Astrocyte (in vitro differentiated cells and primary cell): ENCODE measurements at regions not wholly inside any gene's neighbourhood (a gene's known extent, or its start where the extent isn't known, plus 50 kb on each side); places are given as distances from the start of the nearest gene placed in this dataset.

Experiments
- EZH2 ChIP-seq: IDR thresholded peaks from 2 replicates; pipeline ENCODE4 v1.6.1; 2012; ENCODE audit warnings: mild to moderate bottlenecking, low read length, inconsistent platforms; ENCODE audit not compliant: insufficient read depth
- TF ChIP-seq, protein P1 (sequence below): IDR thresholded peaks from 2 replicates; pipeline ENCODE4 v1.5.1; 2011; ENCODE audit warnings: low read depth, mild to moderate bottlenecking, inconsistent platforms, low read length, moderate library complexity; ENCODE audit not compliant: insufficient read depth

DNA sequence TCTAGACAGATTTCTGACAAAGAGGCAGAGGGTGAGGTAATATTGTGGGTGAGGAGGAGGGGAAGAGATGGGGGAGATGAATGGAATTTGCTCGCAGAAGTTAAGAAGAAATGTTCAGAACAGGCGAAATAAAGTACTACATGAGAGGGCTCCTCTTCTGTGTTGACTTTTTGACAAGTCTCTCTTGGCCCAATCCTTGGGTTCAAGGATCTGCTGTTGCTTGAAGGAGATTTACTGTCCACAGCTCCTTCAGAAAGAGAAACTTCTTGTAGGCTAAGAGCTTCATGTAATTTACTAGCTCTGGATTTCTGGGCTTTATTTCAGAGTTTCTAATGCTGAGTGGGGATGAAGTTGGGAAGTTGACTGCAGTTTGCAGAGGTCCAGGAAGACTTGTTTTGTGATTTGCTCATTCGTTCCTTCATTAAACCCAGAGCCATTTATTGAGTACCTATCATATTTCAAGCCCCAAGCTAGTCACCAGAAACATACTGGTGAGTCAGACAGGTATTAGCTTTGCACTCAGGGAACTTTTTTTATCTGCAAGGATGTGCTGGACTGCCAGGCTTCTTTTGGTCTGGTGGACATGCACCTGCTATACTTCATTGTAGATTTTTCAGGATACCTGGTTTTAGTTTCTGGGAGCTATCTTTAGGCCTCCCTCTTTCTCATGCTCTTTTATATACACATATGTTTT is 402.9 kb upstream of the CLINT1 start:
- TF ChIP-seq, protein P1, sequence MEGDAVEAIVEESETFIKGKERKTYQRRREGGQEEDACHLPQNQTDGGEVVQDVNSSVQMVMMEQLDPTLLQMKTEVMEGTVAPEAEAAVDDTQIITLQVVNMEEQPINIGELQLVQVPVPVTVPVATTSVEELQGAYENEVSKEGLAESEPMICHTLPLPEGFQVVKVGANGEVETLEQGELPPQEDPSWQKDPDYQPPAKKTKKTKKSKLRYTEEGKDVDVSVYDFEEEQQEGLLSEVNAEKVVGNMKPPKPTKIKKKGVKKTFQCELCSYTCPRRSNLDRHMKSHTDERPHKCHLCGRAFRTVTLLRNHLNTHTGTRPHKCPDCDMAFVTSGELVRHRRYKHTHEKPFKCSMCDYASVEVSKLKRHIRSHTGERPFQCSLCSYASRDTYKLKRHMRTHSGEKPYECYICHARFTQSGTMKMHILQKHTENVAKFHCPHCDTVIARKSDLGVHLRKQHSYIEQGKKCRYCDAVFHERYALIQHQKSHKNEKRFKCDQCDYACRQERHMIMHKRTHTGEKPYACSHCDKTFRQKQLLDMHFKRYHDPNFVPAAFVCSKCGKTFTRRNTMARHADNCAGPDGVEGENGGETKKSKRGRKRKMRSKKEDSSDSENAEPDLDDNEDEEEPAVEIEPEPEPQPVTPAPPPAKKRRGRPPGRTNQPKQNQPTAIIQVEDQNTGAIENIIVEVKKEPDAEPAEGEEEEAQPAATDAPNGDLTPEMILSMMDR, result no peak
- no peak for TF ChIP-seq EZH2
